Fibroblast of villous mesenchyme (primary cell): ENCODE measurements at regions not wholly inside any gene's neighbourhood (a gene's known extent, or its start where the extent isn't known, plus 50 kb on each side); places are given as distances from the start of the nearest gene placed in this dataset.

Experiments used
- DNase-seq: peaks from one replicate; pipeline ENCODE4 v3.0.0-alpha.2; 2010; ENCODE audit warnings: low read depth
- H3K4me3 ChIP-seq: 2 replicates; pipeline ENCODE4 v1.5.1; 2011; ENCODE audit warnings: low read depth, mild to moderate bottlenecking, low read length
- TF ChIP-seq, protein P1 (sequence below): IDR thresholded peaks from 2 replicates; pipeline ENCODE4 v1.5.1; 2012; ENCODE audit warnings: low read depth, mild to moderate bottlenecking, low read length; ENCODE audit not compliant: insufficient read depth

DNA sequence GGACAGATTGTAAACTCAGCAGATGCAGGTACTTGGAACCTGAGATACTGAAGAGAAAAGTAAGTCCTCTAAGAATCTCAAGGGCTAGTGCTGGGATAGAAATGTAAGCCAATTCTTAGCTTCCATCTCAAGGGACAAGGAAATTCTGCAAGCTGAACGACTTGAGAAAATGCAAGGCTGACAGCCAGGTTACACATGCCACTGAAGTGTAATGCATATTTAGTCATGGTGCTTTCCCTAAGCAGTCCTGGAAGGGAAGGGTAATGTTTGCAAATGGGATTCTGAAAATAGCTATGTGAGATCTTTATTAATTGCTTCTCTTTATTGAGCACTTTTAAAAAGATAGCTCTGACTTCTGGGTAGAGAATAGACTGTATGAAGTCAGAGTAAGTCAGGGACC lies 402.7 kb upstream of the SEL1L start:
- no peak for DNase-seq
- no peak overlapping the region for H3K4me3 ChIP-seq
- TF ChIP-seq, protein P1, sequence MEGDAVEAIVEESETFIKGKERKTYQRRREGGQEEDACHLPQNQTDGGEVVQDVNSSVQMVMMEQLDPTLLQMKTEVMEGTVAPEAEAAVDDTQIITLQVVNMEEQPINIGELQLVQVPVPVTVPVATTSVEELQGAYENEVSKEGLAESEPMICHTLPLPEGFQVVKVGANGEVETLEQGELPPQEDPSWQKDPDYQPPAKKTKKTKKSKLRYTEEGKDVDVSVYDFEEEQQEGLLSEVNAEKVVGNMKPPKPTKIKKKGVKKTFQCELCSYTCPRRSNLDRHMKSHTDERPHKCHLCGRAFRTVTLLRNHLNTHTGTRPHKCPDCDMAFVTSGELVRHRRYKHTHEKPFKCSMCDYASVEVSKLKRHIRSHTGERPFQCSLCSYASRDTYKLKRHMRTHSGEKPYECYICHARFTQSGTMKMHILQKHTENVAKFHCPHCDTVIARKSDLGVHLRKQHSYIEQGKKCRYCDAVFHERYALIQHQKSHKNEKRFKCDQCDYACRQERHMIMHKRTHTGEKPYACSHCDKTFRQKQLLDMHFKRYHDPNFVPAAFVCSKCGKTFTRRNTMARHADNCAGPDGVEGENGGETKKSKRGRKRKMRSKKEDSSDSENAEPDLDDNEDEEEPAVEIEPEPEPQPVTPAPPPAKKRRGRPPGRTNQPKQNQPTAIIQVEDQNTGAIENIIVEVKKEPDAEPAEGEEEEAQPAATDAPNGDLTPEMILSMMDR = no peak

DNA sequence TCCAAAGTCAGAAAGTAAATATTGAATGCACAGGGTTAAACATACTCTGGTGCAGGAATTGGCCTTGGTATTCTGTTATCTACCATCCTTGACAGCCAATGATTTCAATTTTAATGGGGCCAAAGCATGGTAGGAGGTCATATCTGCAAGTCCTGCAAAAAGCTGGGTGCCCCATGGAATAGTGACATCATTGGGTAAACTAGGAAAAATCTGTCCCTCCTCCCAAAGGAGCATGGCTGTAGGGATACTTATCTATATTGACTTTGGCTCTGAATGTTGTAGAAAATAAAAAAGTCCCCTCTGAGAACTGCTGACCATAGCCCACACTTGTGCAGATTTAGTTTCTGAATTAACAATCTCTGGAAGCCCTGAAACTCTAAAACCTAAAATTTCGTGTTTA lies 403.2 kb upstream of the SEL1L start:
- DNase-seq = no peak
- H3K4me3 ChIP-seq = no peak overlapping the region
- TF ChIP-seq, protein P1 = no peak

DNA sequence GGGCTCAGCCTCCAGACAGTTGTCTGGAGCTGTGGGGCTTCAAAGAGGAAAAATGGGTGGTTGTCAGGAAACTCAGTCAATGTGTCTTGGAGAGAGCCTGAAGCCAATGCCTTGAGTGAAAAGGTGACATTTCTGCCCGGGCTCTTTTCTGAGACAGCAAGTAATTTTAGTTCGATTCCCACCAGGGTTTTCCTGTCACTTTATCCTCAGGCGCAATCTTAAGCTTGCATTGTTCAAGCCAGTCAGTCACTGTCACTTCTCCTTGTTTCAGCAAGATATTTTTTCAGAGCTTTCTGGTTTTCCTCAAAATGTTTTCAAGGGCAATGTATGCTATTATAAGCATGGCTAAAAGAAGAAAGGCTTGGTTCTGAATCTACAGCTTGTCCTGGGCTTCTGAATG lies 404.7 kb upstream of the SEL1L start:
- TF ChIP-seq, protein P1 = no peak
- no peak for DNase-seq
- no peak overlapping the region for H3K4me3 ChIP-seq

DNA sequence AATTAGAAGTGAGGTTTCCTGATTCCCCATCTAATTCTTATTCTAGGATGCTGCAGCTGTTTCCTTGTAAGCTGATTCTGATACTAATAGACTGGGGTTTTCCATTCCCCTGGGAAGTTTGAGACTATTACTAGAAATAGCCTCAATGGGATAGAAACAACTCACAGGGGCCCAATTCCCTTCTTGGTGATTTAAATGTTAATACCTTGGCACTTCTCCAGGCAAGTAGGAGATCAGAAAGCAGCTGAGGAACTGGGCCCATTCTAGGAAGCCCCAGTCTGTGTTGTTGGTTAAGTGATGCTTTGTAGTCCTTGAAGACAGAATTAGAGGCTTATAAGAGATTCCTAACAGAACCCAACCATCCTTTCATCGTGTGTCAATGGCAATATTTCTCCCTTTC lies 407.0 kb upstream of the SEL1L start:
- TF ChIP-seq, protein P1 = no peak
- no peak overlapping the region for H3K4me3 ChIP-seq
- no peak for DNase-seq

DNA sequence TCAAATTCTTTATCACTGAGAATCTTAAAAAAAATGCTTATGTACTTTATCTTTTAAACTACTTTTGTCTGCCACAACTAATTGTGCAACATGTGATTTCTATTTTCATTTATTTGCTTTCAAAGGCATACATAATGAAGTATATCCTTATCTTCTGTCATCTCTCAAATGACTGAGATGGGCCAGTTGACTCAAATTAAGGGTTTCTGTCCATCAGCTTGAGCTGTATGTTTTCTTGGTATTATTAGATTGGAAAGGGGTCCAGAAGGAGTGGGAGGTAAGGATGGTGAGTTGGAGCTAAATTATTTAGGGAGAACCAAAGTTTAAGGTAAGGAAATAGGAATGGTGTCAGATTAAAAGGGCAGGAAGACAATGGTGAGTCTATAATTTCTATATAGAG lies 408.4 kb upstream of the SEL1L start:
- H3K4me3 ChIP-seq = no peak overlapping the region
- TF ChIP-seq, protein P1 = no peak
- DNase-seq = no peak

DNA sequence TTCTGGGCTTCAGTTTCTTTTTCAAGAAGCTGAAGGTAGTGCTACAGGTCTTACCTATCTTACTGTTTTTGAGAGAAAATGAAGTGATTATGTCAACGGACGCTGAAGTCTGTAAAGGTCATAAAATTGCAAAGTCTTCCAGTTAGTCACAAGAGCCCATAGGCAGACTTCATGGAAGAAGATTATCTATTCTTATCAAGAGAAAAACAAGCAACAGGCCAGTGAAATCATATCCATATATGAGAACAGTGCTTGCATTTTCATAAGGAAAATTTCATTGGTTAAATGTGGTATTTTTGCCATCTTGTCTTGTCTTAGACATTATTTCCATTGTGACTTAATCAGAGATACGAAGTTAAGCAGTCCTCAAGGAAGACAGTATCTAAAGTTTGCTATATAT lies 412.7 kb upstream of the SEL1L start:
- H3K4me3 ChIP-seq = no peak overlapping the region
- DNase-seq = no peak
- TF ChIP-seq, protein P1 = no peak
